Large intestine (tissue), 3 donors: ENCODE measurements at regions not wholly inside any gene's neighbourhood (a gene's known extent, or its start where the extent isn't known, plus 50 kb on each side); places are given as distances from the start of the nearest gene placed in this dataset.

ENCODE experiments used
- DNase-seq, 2 donors: peaks; one replicate each; pipeline versions ENCODE4 v3.0.0 to v3.0.0-alpha.2; 2013
- H3K27ac ChIP-seq: one replicate; pipeline ENCODE4 v1.5.1; 2013; ENCODE audit warnings: low read length
- H3K27me3 ChIP-seq: 2 replicates; pipeline ENCODE4 v1.6.1; 2013; ENCODE audit warnings: low read length; ENCODE audit not compliant: control insufficient read depth, insufficient read depth
- H3K36me3 ChIP-seq: 2 replicates; pipeline ENCODE4 v1.6.1; 2013; ENCODE audit warnings: low read length; ENCODE audit not compliant: control insufficient read depth, insufficient read depth
- H3K4me1 ChIP-seq: one replicate; pipeline ENCODE4 v1.6.1; 2013; ENCODE audit warnings: low read length; ENCODE audit not compliant: control insufficient read depth, insufficient read depth
- H3K4me3 ChIP-seq: one replicate; pipeline ENCODE4 v1.5.1; 2013; ENCODE audit warnings: low read length
- H3K9me3 ChIP-seq: one replicate; pipeline ENCODE4 v1.6.1; 2013; ENCODE audit warnings: mild to moderate bottlenecking, low read depth, low read length, moderate library complexity; ENCODE audit not compliant: control insufficient read depth
- WGBS: methylation state at CpG from one replicate; pipeline ENCODE4 v1.1.5; 2013; ENCODE audit warnings: low lambda C conversion rate; ENCODE audit not compliant: insufficient coverage; 5-methylcytosine and 5-hydroxymethylcytosine counted together

DNA sequence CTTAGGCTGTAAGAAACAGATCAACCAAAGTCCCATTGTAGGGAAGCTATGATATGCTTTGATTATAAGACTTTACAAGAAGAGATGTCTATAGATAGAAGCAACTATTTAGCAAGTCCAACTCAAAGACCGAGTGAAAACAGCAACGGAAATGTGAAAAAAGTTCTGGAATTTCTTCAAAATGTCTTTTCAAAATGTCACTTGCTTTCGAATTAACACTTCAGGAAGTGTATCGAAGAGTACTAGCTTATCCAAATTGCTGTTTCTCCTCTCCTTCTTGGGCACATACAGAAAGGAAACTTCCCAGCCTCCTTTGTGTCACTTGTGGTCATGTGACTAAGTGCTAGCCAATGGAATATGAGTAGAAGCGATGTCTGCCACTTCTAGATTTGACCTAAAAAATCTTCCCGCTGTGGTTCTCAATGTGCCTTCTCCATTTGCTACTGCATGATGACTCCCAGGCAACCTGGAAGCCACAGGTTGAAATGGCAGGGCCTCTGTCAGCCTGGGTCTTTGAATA is 89.9 kb downstream of the TSEN15 start:
- peaks cover 3% of the 10 kb centered on the region for H3K27me3 ChIP-seq
- H3K9me3 ChIP-seq = peaks cover under 1% of the 10 kb centered on the region
- no peaks in the 10 kb centered on the region for H3K4me1 ChIP-seq
- no peak overlapping the region for H3K27ac ChIP-seq
- H3K4me3 ChIP-seq = no peak overlapping the region
- DNase-seq = no peak
- WGBS = 96% methylated on average over 4 of the region's 6 CpGs
- H3K36me3 ChIP-seq = no peaks in the 10 kb centered on the region

DNA sequence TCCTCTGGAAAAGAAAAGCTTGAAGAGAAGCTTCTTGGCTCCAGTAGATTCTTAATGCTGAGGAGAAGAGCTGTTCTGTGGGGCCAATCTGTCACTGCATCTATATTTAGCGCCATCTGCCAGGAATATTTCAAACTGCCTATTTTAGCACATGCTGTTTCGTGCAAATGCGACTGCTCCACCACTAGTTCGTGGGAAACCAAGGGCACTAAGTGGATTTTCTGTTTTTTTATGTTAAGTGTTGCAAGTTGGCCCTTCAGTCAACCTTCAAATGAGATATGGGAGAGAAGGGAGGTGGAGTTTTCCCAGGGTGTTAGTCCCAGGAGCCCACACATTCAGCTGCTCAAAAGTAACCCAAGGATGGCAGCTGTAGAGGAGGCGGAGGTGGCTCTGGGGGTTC is 91.9 kb downstream of the TSEN15 start:
- WGBS = no CpG with 5 or more reads among the region's 5 CpGs
- no peaks in the 10 kb centered on the region for H3K36me3 ChIP-seq
- no peak overlapping the region for H3K4me3 ChIP-seq
- H3K27me3 ChIP-seq = peaks cover 3% of the 10 kb centered on the region
- no peak for DNase-seq
- H3K9me3 ChIP-seq = no peaks in the 10 kb centered on the region
- no peak overlapping the region for H3K27ac ChIP-seq
- no peaks in the 10 kb centered on the region for H3K4me1 ChIP-seq

DNA sequence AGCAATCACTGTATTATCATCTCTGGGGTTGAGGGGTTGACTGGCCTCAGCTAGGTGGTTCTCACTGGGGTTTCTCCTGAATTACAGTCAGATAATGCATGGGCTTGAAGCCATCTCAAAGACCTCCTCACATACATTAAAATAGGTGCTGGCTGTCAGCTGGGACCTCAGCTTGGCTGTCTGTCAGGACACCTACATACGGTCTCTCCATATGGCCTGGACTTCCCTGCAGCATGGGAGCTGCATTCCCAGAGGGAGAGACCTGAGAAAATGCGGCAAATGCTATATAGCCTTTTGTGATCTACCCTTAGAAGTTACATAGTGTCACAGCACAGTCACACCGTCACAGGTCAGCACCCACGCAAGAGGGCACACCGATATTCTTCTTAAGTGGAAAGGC is 93.6 kb downstream of the TSEN15 start:
- peaks cover 3% of the 10 kb centered on the region for H3K27me3 ChIP-seq
- no CpG with 5 or more reads among the region's 5 CpGs for WGBS

GRCh38 chr1:184146202-184146601 is 94.7 kb downstream of the TSEN15 start:
- no peaks in the 10 kb centered on the region for H3K4me1 ChIP-seq
- H3K36me3 ChIP-seq = no peaks in the 10 kb centered on the region
- peaks cover 5% of the 10 kb centered on the region for H3K27me3 ChIP-seq
- WGBS = no CpG with 5 or more reads among the region's 4 CpGs
- H3K9me3 ChIP-seq = no peaks in the 10 kb centered on the region
- no peak for DNase-seq
- H3K27ac ChIP-seq = no peak overlapping the region
- H3K4me3 ChIP-seq = no peak overlapping the region

More for the DNA sequence above, 93.6 kb downstream of the TSEN15 start:
- Histone ChIP-seq H3K4me1 (no peaks in the 10 kb centered on the region), H3K27ac (no peak overlapping the region), H3K4me3 (no peak overlapping the region), H3K36me3 (no peaks in the 10 kb centered on the region), H3K9me3 (no peaks in the 10 kb centered on the region)
- no peak for DNase-seq

DNA sequence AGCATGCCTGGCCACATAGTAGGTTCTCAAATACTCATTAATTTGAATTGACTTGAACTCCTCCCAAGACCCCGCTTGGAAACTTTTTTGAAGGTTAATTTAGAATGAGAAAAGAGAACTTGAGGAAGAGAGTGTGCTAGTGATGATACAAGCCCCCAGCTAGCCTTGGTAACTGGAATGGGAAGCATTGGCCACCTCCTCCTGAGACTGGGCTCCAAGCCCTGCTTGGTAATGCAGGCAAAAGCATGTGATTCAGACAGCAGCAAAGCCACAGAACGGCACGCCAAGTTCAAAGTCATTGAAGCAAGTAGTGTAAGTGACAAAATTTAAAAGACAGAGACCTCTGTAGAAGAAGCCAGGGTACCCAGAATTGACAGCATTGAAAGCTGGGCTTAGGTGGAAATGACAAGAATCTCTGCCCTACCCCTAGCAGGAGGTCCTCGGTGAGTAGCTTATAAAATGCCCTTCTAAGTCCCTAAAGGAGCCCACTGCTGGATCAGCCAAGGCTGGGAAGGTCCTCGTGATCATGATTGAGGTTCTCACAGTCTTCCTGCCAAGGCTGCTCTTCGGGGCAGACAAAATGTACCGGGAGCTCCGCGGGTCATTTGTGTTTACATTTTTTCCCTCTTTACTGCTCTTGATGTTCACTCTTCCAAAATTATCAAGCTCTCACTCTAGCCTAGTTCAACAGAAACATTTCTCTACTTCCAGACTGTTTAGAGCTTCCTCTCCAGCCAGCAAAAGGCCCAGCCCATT is 99.4 kb downstream of the TSEN15 start:
- H3K4me1 ChIP-seq = no peaks in the 10 kb centered on the region
- H3K9me3 ChIP-seq = no peaks in the 10 kb centered on the region
- no peak overlapping the region for H3K4me3 ChIP-seq
- no peaks in the 10 kb centered on the region for H3K36me3 ChIP-seq
- H3K27ac ChIP-seq = no peak overlapping the region
- no peak for DNase-seq
- 100% methylated on average over 1 of the region's 9 CpGs for WGBS
- peaks cover 2% of the 10 kb centered on the region for H3K27me3 ChIP-seq

- peak overlapping the region; percentile 20 for H3K27ac ChIP-seq
- H3K36me3 ChIP-seq = no peaks in the 10 kb centered on the region
- H3K4me1 ChIP-seq = no peaks in the 10 kb centered on the region
- H3K4me3 ChIP-seq = peak overlapping the region; percentile 8
- H3K9me3 ChIP-seq = no peaks in the 10 kb centered on the region
- peaks cover 2% of the 10 kb centered on the region for H3K27me3 ChIP-seq
- 20% methylated on average over 1 of the region's 10 CpGs for WGBS
- DNase-seq = peak in 1 of 2 donors; percentile 35
Observed at GRCh38 chr1:184152434-184152898, 100.9 kb downstream of the TSEN15 start.

GRCh38 chr1:184152974-184153373 is 101.4 kb downstream of the TSEN15 start:
- peak overlapping the region; percentile 8 for H3K4me3 ChIP-seq

GRCh38 chr1:184153731-184154130 is 102.2 kb downstream of the TSEN15 start:
- H3K27me3 ChIP-seq = peaks cover 2% of the 10 kb centered on the region
- no peaks in the 10 kb centered on the region for H3K9me3 ChIP-seq
- DNase-seq = no peak
- no peak overlapping the region for H3K27ac ChIP-seq
- WGBS = 100% methylated on average over 1 of the region's 4 CpGs
- H3K36me3 ChIP-seq = no peaks in the 10 kb centered on the region
- no peaks in the 10 kb centered on the region for H3K4me1 ChIP-seq
- H3K4me3 ChIP-seq = no peak overlapping the region

More at GRCh38 chr1:184152974-184153373, 101.4 kb downstream of the TSEN15 start:
- Histone ChIP-seq H3K9me3 (no peaks in the 10 kb centered on the region), H3K27me3 (peaks cover 2% of the 10 kb centered on the region), H3K36me3 (no peaks in the 10 kb centered on the region), H3K27ac (peak overlapping the region; percentile 20), H3K4me1 (no peaks in the 10 kb centered on the region)
- WGBS = no CpG with 5 or more reads among the region's 11 CpGs
- DNase-seq = no peak

- H3K9me3 ChIP-seq = no peaks in the 10 kb centered on the region
- H3K4me3 ChIP-seq = no peak overlapping the region
- H3K27ac ChIP-seq = no peak overlapping the region
- no CpG with 5 or more reads among the region's 5 CpGs for WGBS
- H3K4me1 ChIP-seq = no peaks in the 10 kb centered on the region
- no peaks in the 10 kb centered on the region for H3K36me3 ChIP-seq
- no peak for DNase-seq
- H3K27me3 ChIP-seq = no peaks in the 10 kb centered on the region
Observed at GRCh38 chr1:184156521-184157393, 105.2 kb downstream of the TSEN15 start.

DNA sequence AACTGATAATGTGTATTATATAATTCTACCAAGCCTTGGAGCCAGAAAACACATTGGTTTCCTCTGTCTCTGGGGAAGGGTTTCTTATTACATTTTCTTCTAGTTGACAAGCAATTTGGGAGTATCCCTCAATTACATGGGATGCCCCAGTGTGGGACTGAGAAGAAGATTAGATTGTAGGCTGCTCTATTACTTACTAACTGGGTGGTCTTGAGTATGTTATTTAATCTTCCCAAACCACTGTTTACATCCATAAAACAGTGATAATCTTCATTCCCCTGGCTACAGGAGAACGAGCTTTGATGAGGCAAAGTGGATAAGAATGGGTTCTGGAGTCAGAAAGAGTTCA is 105.8 kb downstream of the TSEN15 start:
- H3K27ac ChIP-seq = no peak overlapping the region
- H3K9me3 ChIP-seq = no peaks in the 10 kb centered on the region
- WGBS = 20% methylated on average over 1 of the region's 1 CpG
- H3K36me3 ChIP-seq = no peaks in the 10 kb centered on the region
- no peak overlapping the region for H3K4me3 ChIP-seq
- DNase-seq = no peak
- no peaks in the 10 kb centered on the region for H3K27me3 ChIP-seq
- H3K4me1 ChIP-seq = no peaks in the 10 kb centered on the region
